HUDEP-2 (cell line): ENCODE measurements at regions not wholly inside any gene's neighbourhood (a gene's known extent, or its start where the extent isn't known, plus 50 kb on each side); places are given as distances from the start of the nearest gene placed in this dataset.
"Not testable (repeated sequence)": the region's sequence is repeated elsewhere in the genome, so short reads cannot be mapped to it uniquely, and the experiment has no call there.

Experiments
- DNase-seq, 76 experiments: peaks; one replicate each; lab custom pipeline; 2025; ENCODE audit not compliant: unreplicated experiment in 76 of 76; lab: John Stamatoyannopoulos, UW

DNA sequence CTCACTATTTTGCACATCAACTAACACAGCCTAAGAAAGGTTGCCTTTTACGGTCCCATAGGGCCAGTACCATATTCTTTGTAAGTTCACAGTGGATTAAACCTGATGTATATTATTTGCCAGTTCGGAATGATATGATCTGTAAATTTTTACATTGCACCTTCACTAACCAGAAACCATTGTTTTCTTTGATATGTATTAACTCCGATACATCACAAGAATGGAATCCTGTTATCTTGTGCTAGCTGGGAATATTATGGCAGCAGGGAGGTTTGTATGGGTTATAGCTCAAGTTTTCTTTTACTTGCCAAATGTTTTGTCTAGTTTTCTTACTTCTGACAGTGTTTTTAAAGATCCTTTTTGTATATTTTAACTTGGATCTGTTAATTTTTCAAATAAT lies 51.4 kb upstream of the S1PR1 start:
- no peak for DNase-seq

DNA sequence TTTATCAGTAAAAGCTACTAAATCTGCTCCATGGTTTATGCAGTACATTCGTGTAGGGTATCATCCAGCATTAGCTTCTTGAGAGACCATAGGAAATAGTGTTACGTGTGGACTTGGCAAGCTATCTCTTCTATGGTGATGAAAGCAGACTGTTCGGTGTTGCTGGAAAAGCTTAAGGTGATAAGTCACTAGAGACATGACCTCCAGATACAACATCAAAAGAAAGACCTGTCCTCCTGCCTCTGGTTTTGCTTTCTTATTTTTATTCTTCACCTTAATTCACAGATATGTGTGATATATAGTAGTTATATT lies 53.5 kb upstream of the S1PR1 start:
- DNase-seq = no peak

- DNase-seq = no peak
Measured at GRCh38 chr1:101182627-101183387, 54.0 kb upstream of the S1PR1 start.

- DNase-seq = no peak
Measured at GRCh38 chr1:101181930-101182329, 54.9 kb upstream of the S1PR1 start.

DNA sequence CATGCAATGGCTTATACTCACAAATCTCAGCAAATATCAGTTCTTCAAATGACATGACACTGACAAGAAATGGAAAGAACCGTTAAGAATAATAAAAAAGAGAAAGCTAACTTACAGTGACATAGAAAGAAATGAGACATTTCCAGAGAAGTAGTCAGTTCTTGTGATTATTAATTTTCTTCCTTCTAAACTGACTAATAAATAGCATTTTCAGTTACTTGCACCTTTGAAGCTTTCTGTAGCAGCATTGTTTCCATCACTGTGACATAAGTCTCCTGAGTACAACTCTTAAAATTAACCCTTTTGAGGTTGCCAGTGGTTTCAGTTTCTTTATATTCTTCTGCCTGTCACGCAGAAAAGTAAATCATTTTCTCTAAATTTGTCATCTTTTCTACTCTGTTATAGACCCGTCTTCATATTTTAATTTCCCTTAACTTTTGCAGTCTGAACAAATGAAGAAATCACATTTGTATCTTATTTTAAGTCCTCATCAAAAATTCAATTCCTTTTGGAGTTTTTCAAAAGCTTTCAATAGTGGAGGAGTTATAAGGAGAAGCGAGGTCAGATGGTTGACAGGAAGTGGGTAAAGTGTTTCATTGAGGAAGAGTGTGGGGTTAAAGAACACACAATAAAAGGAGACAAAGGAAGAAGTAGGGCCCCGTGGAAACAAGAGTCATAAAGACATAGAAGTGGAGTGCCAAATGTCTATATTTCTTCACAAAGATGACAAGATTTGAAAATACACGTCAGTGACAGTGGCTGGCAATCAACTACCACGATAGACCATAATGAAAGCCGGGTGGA lies 57.9 kb upstream of the S1PR1 start:
- DNase-seq = no peak

GRCh38 chr1:101178341-101178687 lies 58.5 kb upstream of the S1PR1 start:
- DNase-seq = no peak

DNA sequence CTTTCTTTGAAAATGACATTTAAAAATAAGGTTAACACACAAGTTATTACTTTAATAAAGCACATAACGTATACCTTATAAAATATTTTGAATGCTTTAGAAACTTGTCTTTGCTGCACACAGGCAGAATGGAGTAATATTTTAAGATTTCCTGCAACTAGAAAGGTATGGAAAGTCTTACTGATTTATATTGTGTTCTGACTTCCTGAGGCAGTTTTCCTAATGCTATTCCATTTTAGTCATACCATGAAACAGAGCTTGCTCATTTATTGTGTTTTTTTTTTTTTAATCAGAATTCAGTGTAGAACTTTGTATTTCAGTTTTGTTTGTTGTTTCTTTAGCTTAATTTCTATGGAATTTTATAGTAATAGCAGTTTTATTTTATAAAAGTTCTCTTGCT lies 60.9 kb upstream of the S1PR1 start:
- DNase-seq = no peak

DNA sequence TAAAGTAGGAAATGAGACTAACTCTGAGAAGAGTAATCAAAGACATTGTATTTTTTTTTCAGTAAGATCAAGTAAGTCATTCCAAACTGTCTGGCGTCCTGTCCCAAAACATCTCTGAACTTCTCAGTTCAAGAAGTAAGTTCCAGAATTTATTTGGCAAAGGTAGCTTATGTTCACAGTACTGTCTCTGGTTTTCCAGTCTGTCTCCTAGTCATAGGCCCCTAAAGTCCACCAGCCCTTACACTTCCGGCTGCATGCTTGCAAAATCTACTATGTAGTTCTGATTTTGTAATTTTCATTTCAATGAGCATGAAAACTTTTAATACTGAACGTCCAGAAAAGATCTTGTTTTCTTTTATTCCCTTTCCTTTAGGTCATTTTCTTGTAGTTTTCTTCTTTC lies 61.4 kb upstream of the S1PR1 start:
- DNase-seq = no peak

- no peak for DNase-seq
Measured at GRCh38 chr1:101174722-101175121, 62.1 kb upstream of the S1PR1 start.

DNA sequence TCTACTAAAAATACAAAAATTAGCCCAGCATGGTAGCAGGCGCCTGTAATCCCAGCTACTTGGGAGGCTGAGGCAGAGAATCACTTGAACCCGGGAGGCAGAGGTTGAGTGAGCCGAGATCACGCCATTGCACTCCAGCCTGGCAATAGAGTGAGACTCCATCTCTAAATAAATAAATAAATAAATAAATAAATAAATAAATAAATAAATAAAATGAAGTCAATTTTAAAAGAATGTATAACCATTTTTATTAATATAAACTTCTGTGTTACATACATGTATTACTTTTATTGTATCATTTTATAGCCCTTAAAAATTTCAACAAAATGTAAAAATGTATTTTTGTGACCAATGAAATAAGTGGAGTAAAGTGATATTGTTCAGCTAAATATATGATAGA lies 62.5 kb upstream of the S1PR1 start:
- not testable (repeated sequence) for DNase-seq

DNA sequence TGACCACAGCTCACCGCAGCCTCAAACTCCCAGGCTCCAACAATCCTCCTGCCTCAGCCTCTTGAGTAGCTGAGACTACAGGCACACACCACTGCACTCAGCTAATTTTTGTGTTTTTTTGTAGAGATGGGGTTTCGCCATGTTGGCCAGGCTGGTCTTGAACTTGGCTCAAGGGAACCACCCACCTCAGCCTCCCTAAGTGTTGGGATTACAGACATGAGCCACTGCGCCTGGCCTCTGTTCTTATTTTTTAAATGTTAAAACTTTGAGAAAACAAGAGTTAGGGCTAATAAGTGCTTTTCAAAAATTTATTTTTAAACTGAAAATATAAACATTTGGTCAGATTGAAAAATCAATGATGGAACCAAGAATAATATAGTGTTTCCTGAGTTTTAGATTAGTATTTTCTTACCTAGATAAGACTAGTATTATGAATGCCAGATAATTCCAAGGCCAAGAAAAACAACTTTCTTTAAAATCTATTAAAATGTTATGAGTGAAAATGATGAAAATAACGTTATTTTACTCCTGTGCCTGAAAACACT lies 66.2 kb upstream of the S1PR1 start:
- DNase-seq = no peak

DNA sequence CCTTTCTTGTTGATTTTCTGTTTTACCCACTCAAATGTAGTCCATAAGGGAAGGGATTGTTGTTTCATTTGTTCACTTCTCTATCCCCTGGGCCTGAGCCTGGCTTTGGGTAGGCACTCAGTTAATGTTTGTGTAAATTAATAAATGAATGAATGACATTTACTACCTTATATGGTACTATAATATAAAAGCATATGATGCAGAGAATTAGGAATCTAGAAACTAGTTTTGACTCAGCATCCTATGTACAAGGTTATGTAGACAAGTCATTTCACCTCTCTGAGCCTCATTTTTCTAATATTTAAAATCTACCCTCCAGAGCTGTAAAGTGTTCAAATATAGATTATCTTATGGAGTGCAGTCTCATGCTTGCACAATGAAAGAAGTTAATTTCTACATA lies 68.9 kb upstream of the S1PR1 start:
- DNase-seq = no peak

DNA sequence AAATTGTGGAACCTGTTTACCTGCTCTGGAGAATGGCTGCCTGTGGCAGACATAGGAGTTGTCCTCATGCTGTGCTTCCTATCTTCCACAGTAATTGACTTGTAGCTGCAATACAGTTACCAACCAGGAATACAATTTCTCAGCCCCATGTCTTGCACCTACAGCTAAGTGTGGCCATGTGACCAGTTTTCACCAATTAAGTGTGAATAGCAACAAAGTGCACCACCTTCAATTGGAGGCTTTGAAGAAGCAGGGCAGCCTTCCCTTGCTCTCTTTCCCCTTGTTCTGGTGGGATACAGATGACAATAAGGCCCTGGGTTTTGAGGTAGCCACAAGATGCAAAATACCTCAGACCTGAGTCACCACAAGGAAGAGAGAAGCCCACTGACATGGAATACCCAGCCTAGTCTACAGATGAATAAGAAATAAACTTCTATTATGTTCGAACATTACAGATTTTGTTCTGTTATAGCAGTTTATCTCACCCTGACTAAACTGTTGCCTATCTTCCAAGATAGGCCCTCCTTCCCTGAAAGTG lies 70.2 kb upstream of the S1PR1 start:
- DNase-seq = no peak

DNA sequence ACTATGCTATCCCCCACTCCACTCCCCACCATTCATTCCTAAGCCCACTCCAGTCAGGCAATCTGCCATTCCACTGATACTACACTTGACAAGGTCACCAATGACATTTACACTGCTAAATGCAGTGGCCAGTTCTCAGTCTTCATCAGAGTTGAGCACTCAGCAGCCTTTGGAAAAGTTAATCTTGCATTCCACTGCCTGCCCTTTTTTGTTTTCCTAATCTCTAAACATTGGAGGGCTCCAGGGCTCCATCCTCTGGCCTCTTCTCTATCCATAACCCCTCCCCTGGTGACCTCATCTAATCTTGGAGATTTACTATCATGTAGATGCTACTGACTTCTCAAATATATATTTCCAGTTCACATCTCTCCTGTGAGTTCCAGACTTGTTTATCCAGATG lies 70.9 kb upstream of the S1PR1 start:
- no peak for DNase-seq

- no peak for DNase-seq
Measured at GRCh38 chr1:101165532-101165931, 71.3 kb upstream of the S1PR1 start.

GRCh38 chr1:101164776-101165175 lies 72.0 kb upstream of the S1PR1 start:
- DNase-seq = no peak

DNA sequence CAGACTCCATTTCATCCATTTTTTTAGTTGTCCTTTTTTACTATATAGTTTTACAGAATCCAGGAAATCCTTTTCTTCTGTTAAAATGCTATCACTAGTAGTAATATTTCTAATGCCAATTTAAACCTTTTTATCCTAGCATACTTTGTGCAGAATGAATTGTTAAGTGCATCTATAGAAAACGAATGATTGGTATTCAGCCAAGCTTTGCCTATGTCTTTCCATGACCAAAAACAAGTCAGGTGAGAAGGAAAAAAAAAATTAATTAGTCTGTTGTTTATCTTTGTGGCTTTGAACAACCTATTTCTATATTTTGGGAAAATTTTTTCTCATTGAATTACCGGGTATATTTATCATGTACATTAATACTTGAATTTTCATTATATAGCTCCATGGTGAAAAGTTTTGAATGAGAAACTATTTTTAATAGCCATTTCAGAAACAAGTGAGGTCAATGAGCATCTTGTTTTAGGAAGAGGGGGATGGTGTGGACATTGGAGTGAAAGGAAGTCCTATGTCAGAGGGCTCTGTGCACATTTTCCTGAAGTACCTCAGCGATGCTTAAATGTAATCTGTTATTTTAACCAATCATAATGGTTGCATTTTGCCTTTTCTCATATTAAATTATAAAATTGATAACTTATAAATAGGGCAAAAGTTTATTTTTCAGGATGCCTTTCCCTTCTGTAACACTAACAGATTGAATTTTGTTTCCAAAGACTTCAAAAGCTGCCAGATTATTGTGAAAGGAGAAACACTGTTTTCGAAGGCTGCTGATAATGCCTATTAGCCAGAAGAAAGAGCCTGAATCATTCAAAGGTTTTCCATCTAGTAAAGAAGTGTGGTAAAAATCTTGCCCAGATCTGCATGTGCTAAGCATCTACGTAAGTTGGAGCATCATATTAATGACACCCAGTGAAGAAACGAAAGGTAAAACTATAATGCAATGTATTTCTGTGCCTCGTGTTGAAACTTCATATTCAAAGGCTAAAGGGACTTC lies 73.8 kb upstream of the S1PR1 start:
- no peak for DNase-seq

- no peak for DNase-seq
Measured at GRCh38 chr1:101162300-101162699, 74.5 kb upstream of the S1PR1 start.

- no peak for DNase-seq
Measured at GRCh38 chr1:101161619-101162018, 75.2 kb upstream of the S1PR1 start.

- no peak for DNase-seq
Measured at GRCh38 chr1:101158424-101158823, 78.4 kb upstream of the S1PR1 start.

DNA sequence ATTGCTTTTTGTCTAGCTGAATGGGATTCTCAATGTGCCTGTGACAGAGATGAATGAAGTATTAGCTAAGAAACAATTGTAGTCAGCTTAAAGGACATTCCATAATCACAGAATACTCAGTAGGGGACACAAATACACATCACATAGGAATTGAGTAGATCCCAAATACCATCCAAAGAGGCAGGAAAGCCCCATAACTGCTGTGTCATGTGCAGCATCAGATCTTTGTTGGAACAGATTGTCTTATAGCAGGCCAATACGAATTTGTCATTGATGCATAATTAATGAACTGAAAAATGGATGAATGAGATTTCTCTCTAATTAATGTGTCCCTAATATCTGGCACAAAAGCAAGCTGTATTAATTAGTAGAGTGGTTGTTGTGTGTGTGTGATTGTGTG lies 82.3 kb upstream of the S1PR1 start:
- no peak for DNase-seq
